Vagina (tissue), 2 donors: ENCODE measurements at regions not wholly inside any gene's neighbourhood (a gene's known extent, or its start where the extent isn't known, plus 50 kb on each side); places are given as distances from the start of the nearest gene placed in this dataset.

Experiments used
- POLR2A ChIP-seq, 2 donors: fragments of 450-650 bp; IDR thresholded peaks; one replicate each; pipeline ENCODE4 v1.6.1; 2017; ENCODE audit warnings: antibody characterized with exemption in 2 of 2, mild to moderate bottlenecking in 2 of 2, moderate library complexity in 2 of 2
- POLR2AphosphoS5 ChIP-seq, 2 donors: sonication (generic); formaldehyde crosslinking; IDR thresholded peaks; one replicate each; pipeline ENCODE4 v1.9.0; 2017; ENCODE audit warnings: antibody characterized with exemption in 2 of 2, mild to moderate bottlenecking in 2 of 2, low read depth in 1 of 2; ENCODE audit not compliant: insufficient read depth in 1 of 2
- TF ChIP-seq, protein P1 (sequence below), 3 experiments: fragments of 450-650 bp in 2 of 3; fragments of 200-600 bp in 1 of 3; sonication (generic) in 1 of 3; IDR thresholded peaks; one replicate each; pipeline ENCODE4 v1.5.1; 2017 to 2019; ENCODE audit warnings: antibody characterized with exemption in 3 of 3, mild to moderate bottlenecking in 2 of 3, moderate library complexity in 2 of 3

DNA sequence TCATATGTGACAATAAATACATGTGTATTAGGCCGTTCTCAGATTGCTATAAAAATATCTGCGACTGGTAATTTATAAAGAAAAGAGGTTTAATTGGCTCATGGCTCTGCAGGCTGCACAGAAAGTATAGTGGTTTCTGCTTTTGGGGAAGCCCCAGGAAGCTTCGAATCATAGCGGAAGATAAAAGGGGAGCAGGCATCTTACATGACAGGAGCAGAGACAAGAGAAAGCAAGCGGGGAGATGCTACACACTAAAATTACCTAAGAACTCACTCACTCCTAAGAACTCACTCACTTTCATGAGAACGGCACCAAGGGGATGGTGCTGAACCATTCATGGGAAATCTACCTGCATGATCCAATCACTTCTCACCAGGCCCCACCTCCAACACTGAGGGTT is 284.9 kb downstream of the OTUD1 start:
- TF ChIP-seq, protein P1, sequence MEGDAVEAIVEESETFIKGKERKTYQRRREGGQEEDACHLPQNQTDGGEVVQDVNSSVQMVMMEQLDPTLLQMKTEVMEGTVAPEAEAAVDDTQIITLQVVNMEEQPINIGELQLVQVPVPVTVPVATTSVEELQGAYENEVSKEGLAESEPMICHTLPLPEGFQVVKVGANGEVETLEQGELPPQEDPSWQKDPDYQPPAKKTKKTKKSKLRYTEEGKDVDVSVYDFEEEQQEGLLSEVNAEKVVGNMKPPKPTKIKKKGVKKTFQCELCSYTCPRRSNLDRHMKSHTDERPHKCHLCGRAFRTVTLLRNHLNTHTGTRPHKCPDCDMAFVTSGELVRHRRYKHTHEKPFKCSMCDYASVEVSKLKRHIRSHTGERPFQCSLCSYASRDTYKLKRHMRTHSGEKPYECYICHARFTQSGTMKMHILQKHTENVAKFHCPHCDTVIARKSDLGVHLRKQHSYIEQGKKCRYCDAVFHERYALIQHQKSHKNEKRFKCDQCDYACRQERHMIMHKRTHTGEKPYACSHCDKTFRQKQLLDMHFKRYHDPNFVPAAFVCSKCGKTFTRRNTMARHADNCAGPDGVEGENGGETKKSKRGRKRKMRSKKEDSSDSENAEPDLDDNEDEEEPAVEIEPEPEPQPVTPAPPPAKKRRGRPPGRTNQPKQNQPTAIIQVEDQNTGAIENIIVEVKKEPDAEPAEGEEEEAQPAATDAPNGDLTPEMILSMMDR (IDR thresholded peaks at IDR 0.05): no peak
- TF ChIP-seq POLR2AphosphoS5 (IDR thresholded peaks at IDR 0.05; ENCODE audit: insufficient read depth in 1 of 2, low read depth in 1 of 2) (no peak), POLR2A (IDR thresholded peaks at IDR 0.05) (no peak)
